GM21619 (cell line): ENCODE measurements at regions not wholly inside any gene's neighbourhood (a gene's known extent, or its start where the extent isn't known, plus 50 kb on each side); places are given as distances from the start of the nearest gene placed in this dataset.

Experiments used
- ATAC-seq: cut with Tn5 transposase; IDR thresholded peaks from one replicate; pipeline ENCODE4 v1.9.1; 2021; ENCODE audit not compliant: unreplicated experiment

DNA sequence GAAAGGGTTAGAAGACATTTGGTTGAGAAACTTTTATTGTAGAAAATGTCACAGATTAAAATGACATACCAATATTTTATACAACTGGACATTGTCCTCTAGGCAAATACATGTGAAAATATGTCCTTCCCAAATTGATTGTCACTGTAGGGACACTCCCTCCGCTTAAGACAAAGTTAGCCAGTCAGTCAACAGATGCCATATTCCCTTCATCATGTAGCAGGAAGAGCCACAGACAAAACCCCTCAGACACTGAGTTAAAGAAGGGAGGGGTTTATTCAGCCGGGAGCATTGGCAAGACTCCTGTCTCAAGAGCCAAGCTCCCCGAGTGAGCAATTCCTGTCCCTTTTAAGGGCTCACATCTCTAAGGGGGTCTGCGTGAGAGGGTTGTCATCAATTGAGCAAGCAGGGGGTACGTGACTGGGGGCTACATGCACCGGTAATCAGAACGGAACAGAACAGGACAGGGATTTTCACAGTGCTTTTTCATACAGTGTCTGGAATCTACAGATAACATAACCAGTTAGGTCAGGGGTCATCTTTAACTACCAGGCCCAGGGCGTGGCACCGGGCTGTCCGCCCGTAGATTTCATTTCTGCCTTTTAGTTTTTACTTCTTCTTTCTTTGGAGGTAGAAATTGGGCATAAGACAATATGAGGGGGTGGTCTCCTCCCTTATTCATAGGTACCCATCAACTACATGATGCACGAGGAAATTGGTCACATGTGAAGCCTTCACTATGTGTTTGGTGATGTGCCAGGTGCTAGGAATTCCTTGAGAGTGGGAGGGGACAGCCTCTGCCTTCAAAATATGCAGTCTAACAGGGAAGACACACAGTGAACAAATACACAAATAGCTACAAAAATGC is 155.7 kb upstream of the CDYL start:
- ATAC-seq, result no peak

DNA sequence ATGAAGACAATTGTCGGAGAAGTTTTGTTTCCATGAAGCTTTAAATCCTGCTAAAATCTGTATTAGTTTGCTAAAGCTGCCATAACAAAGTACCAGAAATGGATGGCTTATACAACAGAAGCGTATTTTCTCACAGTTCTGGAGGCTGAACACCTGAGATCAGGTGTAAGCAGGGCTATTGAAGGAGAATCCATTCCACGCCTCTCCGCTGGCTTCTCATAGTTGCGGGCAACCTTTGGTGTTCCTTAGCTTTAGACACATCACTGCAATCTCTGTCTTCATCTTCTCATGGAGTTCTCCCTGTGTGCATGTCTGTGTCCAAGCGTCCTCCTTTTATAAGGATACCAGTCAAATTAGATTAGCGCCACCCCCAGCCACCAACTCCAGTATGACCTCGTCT is 159.9 kb upstream of the CDYL start:
- ATAC-seq, result no peak

GRCh38 chr6:4615891-4616290 is 160.3 kb upstream of the CDYL start:
- no peak for ATAC-seq

- ATAC-seq, result no peak
Observed at GRCh38 chr6:4615231-4615630, 161.0 kb upstream of the CDYL start.

GRCh38 chr6:4614637-4615036 is 161.6 kb upstream of the CDYL start:
- no peak for ATAC-seq

DNA sequence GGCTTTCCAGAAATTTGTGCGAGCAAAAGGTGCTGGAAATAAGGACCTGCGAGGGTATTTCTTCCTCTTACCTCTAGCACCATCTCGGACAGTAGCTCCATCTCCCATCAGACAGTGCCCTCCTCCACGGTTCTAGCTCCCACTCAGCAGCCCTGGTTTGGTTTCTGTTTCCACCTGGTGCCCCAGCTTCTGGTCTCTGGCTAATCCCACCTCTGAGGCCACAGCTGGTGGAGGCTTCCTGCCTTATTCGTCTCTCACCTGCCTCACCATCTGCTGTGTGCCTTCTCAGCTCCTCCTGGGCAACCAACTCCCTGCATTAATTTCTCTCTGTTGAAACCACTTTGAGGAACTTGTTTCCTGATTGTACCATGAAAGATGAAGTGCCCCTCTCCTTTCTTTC is 162.4 kb upstream of the CDYL start:
- no peak for ATAC-seq

DNA sequence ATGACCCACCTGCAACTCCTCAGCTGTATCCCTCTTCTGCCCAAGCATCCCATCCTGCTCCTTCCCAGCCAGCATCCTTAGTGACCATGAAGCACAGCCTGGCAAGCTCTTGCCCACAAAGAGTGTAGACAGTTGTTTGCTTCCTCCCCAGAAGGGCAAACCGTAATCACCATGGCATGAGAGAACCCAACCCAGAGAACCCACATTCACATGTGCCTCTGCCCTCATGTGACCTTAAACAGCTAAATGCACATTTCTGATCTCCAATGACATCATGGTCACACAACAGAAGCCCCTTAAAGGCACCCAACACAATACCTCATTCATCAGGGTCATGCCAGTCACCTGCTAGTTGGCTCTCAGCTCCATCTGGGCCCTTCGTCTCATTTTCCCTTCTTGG is 162.8 kb upstream of the CDYL start:
- no peak for ATAC-seq

DNA sequence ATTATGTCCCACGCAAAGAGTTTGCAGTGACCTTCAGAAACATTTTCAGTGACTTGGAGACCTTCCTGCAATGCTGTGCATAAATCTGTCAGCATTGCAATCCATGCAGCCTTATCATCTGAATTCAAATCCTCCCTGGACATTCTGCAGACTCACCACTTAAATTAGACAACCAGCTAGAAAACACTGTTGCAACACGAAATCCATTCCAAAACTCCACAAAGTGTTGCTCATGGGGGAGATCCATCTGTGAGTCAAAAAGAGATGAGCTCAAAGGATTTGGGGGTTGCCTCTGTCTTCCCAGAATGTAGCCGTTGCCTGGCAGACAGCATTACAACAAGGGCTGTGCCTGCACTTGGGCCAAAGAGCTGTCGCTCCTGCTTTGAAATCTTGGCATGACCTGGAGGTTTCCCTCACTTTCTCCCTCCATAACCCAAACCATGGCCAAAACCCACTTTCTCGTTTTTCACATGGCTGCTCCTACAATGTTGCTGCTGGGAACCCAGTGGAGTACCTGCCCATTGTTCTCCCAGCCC is 163.5 kb upstream of the CDYL start:
- ATAC-seq, result no peak

GRCh38 chr6:4611429-4612129 is 164.6 kb upstream of the CDYL start:
- no peak for ATAC-seq

DNA sequence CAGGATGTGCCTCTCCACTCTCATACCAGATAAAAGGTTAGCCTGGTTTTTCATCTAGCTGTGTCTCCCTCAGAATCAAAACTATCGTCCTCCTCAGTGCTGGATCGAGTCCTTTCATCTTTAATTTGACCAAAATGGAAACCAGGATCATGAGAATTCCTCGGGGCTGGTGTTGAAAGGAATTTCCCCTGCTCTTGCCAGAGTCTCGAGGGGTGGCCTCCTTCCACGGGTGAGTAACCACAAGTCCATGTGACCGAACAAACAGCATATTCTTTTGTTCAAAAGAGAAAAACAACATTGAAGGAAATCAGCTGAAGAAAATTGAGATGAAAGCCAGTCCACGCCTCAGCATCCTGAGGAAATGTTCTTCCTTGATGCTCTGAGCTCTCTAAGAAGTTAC is 165.9 kb upstream of the CDYL start:
- no peak for ATAC-seq

GRCh38 chr6:4608361-4609115 is 167.7 kb upstream of the CDYL start:
- no peak for ATAC-seq

- no peak for ATAC-seq
Observed at GRCh38 chr6:4607793-4608192, 168.4 kb upstream of the CDYL start.

DNA sequence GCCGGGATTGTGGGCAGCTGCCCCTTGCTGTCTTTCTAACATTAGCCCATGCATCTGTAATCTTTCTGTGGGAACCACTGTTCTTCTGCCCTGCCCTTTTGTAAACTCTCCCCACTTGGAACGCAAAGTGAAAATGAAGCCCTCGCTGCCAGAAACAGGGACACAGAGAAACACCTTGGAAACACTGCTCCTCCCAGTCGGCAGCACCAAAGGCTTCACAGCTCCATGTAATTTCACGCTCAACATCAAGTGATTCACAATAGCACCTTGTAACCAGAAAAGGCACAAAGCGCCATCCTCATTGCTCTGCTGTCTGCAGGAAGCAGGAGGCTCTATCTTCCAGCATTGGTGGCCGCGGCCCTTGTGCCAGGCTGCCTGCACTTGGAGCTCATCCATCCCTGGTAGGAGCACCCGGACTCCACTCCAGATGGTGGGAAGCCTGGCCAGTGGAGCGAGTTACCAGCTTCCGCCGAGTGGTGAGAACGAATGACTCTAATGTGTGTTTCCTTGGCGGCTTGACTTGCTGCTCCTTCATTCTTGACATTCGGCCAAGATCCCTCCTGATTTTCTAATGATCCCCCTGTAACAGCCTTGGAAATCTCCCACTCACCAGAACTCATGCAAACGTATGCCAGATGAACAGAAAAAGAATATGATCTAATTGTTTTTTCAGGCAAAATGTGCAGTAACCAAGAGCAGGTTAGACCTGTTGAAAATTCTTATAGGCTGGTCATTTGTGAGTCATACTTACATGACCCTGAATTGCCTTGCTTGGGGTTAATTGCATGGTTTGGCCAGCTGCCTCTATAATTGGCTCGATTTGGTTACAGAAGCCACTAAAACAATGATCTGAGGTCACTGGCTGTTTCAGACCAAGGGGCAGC is 169.1 kb upstream of the CDYL start:
- ATAC-seq, result no peak

GRCh38 chr6:4606016-4606415 is 170.2 kb upstream of the CDYL start:
- ATAC-seq, result no peak

DNA sequence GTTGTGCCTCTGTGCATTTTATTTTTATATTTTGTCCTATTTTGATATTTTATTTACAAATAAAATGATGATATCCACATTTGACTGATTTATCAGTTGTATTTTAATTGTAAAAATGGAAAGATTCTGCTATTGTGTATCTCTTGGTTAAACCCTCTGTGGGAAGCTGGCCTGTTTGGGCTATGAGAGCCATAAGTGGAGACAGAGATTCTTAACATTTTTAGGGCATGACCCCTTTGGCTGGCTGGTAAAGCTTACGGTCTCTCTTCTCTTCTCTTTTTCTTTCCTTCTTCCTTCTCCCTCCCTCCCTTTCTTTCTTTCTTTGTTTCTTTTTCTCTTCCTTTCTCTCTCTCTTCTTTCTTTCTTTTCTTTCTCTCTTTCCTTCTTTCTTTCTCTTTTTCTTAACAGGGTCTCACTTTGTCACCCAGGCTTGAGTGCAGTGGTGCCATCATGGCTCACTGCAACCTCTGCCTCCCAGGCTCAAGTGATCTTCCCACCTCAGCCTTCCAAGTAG is 172.3 kb upstream of the CDYL start:
- no peak for ATAC-seq

DNA sequence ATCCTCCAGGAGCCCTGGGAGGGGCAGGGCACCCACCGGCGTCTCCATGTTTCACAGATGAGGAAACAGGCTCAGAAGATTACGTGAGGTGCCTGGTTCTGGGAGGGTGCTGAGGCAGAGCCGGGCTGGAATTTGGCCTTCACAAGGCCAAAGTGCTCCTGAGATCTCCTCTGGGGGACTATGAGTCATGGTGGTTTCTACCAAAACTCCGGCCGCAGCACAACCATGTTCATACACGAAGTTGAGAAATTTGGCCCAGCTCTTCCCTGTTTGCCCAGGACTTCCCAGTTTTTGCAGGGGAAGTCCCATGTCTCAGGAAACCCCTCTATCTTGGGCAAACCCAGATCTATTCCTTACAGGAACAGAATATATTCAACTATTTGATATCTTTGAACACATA is 172.9 kb upstream of the CDYL start:
- no peak for ATAC-seq

DNA sequence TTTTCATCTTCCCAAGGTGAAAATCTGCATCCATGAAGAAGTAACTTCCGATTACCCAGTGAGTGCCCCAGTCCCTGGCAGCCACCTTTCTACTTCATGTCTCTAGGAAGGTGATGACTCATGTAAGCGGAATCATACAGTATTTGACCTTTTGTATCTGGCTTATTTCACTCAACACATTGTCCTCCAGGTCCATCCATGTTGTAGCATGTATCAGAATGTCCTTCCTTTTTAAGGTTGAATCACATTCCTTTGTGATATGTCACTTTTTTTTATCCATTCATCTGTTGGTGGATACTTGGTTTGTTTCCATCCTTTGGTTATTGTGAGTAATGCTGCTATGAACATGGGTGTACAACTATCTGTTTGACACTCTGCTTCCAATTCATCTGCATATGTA is 176.3 kb upstream of the CDYL start:
- ATAC-seq, result no peak

GRCh38 chr6:4598384-4598995 is 177.7 kb upstream of the CDYL start:
- no peak for ATAC-seq

DNA sequence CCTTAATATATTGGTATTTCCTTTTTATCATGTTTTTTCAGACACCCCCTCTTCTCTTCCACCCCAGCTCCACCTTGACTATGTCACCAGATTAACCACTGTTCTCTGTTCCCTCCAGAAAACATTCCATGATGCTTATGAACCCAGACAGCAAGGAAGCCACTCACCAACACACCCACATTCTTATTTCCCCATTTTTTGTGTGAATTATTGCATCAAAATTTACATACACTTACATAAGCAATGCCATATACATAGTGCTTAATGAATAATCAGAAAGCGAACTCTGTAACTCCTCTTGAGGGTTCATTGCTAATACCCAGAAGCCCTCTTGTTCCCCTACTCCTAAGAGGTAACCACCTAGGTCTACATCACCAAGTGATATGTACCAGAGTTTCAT is 182.3 kb upstream of the CDYL start:
- no peak for ATAC-seq

- ATAC-seq, result no peak
Observed at GRCh38 chr6:4592026-4592425, 184.2 kb upstream of the CDYL start.
